ENCODE measurements at regions not wholly inside any gene's neighbourhood (a gene's known extent, or its start where the extent isn't known, plus 50 kb on each side); places are given as distances from the start of the nearest gene placed in this dataset.

- TF ChIP-seq FOXK2 (IDR thresholded peaks at IDR 0.05) (no peak), FOXM1 (IDR thresholded peaks at IDR 0.05; ENCODE audit: borderline replicate concordance) (no peak), TARDBP (IDR thresholded peaks at IDR 0.05) (no peak), SUZ12 (IDR thresholded peaks at IDR 0.05) (no peak), BHLHE40 (IDR thresholded peaks at IDR 0.05; ENCODE audit: borderline replicate concordance) (no peak), HDGF (IDR thresholded peaks at IDR 0.05; ENCODE audit: borderline replicate concordance) (no peak)
These were observed 1005.4 kb downstream of the OLFM4 start for GRCh38 chr13:54034047-54034446.
